ENCODE measurements at regions not wholly inside any gene's neighbourhood (a gene's known extent, or its start where the extent isn't known, plus 50 kb on each side); places are given as distances from the start of the nearest gene placed in this dataset.

DNA sequence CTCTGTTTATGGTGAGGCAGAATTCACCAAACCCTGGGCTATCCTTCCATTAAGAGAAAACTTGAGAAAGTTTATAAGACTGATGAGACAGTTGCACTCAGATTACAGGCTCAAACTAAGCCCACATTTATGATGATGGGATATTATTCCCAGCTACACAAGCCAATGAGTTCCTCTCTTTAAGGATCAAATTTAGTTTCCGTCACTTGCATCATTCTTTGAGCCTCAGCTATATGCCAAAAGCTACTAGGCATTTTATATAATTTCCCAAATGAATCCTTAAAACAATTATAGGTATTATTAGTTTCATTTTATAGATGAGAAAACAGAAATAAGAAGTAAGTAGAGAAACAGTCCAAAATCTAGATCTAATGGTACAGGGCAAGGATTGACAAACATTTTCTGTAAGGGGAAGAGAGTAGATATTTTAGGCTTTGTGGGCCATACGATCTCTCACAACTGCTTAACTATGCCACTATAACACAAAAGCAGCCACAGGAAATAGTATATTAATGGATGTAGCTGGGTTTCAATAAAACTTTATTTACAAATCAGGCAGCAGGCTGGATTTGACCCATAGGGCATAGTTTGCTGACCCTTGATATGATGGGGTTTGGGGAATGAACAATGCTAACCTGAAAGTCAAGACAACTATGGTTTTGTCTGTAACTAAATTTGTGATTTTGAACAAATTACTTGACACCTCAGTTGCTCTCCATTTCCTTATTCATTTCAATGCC is 91.8 kb upstream of the PLXNC1 start:
- TF ChIP-seq, protein P1, sequence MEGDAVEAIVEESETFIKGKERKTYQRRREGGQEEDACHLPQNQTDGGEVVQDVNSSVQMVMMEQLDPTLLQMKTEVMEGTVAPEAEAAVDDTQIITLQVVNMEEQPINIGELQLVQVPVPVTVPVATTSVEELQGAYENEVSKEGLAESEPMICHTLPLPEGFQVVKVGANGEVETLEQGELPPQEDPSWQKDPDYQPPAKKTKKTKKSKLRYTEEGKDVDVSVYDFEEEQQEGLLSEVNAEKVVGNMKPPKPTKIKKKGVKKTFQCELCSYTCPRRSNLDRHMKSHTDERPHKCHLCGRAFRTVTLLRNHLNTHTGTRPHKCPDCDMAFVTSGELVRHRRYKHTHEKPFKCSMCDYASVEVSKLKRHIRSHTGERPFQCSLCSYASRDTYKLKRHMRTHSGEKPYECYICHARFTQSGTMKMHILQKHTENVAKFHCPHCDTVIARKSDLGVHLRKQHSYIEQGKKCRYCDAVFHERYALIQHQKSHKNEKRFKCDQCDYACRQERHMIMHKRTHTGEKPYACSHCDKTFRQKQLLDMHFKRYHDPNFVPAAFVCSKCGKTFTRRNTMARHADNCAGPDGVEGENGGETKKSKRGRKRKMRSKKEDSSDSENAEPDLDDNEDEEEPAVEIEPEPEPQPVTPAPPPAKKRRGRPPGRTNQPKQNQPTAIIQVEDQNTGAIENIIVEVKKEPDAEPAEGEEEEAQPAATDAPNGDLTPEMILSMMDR (IDR thresholded peaks at IDR 0.05), result no peak
- no peak for TF ChIP-seq POLR2A (IDR thresholded peaks at IDR 0.05)
